ENCODE measurements at regions not wholly inside any gene's neighbourhood (a gene's known extent, or its start where the extent isn't known, plus 50 kb on each side); places are given as distances from the start of the nearest gene placed in this dataset.

DNA sequence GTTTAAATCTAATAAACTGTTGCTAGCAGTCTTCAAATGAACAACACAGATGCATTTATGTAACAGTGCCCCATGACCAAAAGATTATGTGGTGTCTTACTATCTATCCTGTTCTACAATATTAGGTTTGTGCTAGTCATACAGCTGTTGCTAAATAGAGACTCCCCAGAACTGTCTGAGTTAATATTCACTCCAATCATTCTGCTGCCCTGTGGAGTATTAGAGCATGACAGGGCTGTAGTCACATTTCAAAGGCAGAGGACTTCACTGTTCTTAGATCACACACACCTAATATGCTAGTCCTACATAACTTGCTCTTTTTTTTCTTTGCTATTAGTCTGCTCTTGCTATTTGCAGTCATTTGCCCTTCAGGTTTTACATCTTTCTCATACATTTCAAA lies 157.6 kb upstream of the MDGA2 start:
- H3K79me2 ChIP-seq (ENCODE audit: insufficient read depth, low read length): no peaks in the 10 kb centered on the region
- H3K4me3 ChIP-seq (ENCODE audit: low read depth, low read length, poor library complexity, severe bottlenecking): no peak overlapping the region
- no peak overlapping the region for H3K4me2 ChIP-seq (ENCODE audit: low read length)
- TF ChIP-seq, protein P1, sequence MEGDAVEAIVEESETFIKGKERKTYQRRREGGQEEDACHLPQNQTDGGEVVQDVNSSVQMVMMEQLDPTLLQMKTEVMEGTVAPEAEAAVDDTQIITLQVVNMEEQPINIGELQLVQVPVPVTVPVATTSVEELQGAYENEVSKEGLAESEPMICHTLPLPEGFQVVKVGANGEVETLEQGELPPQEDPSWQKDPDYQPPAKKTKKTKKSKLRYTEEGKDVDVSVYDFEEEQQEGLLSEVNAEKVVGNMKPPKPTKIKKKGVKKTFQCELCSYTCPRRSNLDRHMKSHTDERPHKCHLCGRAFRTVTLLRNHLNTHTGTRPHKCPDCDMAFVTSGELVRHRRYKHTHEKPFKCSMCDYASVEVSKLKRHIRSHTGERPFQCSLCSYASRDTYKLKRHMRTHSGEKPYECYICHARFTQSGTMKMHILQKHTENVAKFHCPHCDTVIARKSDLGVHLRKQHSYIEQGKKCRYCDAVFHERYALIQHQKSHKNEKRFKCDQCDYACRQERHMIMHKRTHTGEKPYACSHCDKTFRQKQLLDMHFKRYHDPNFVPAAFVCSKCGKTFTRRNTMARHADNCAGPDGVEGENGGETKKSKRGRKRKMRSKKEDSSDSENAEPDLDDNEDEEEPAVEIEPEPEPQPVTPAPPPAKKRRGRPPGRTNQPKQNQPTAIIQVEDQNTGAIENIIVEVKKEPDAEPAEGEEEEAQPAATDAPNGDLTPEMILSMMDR (IDR thresholded peaks at IDR 0.05; ENCODE audit: low read length): no peak
- no peak for TF ChIP-seq EZH2 (IDR thresholded peaks at IDR 0.05; ENCODE audit: borderline replicate concordance, low read length)
- no peaks in the 10 kb centered on the region for H3K9me3 ChIP-seq (ENCODE audit: low read length)
- no peaks in the 10 kb centered on the region for H3F3A ChIP-seq (ENCODE audit: insufficient read depth, low read length)
- no peak overlapping the region for H3K27ac ChIP-seq (ENCODE audit: low read depth, low read length, poor library complexity, severe bottlenecking)
- no peak overlapping the region for H3K9ac ChIP-seq (ENCODE audit: low read length)
- no peaks in the 10 kb centered on the region for H3K9me2 ChIP-seq (ENCODE audit: low read depth, low read length)
- no peaks in the 10 kb centered on the region for H3K4me1 ChIP-seq (ENCODE audit: insufficient read depth, low read length, severe bottlenecking)
- H3K36me3 ChIP-seq (ENCODE audit: insufficient read depth, low read length): no peaks in the 10 kb centered on the region
- H3K27me3 ChIP-seq (ENCODE audit: insufficient read depth, low read length): no peaks in the 10 kb centered on the region
- H4K20me1 ChIP-seq (ENCODE audit: insufficient read depth, low read length): no peaks in the 10 kb centered on the region
- H2AFZ ChIP-seq (ENCODE audit: low read length): no peak overlapping the region

GRCh38 chr14:47826809-47827208 lies 151.4 kb upstream of the MDGA2 start:
- Histone ChIP-seq H3K9me2 (ENCODE audit: low read depth, low read length) (no peaks in the 10 kb centered on the region), H3K9ac (ENCODE audit: low read length) (no peak overlapping the region), H3K4me2 (ENCODE audit: low read length) (no peak overlapping the region), H3K36me3 (ENCODE audit: insufficient read depth, low read length) (no peaks in the 10 kb centered on the region), H3K4me1 (ENCODE audit: insufficient read depth, low read length, severe bottlenecking) (no peaks in the 10 kb centered on the region), H3K4me3 (ENCODE audit: low read depth, low read length, poor library complexity, severe bottlenecking) (no peak overlapping the region), H3K79me2 (ENCODE audit: insufficient read depth, low read length) (no peaks in the 10 kb centered on the region), H2AFZ (ENCODE audit: low read length) (no peak overlapping the region), H3K9me3 (ENCODE audit: low read length) (no peaks in the 10 kb centered on the region), H3K27me3 (ENCODE audit: insufficient read depth, low read length) (no peaks in the 10 kb centered on the region), H4K20me1 (ENCODE audit: insufficient read depth, low read length) (no peaks in the 10 kb centered on the region), H3F3A (ENCODE audit: insufficient read depth, low read length) (no peaks in the 10 kb centered on the region), H3K27ac (ENCODE audit: low read depth, low read length, poor library complexity, severe bottlenecking) (no peak overlapping the region)
- no peak for TF ChIP-seq EZH2 (IDR thresholded peaks at IDR 0.05; ENCODE audit: borderline replicate concordance, low read length)
- TF ChIP-seq, protein P1 (IDR thresholded peaks at IDR 0.05; ENCODE audit: low read length): no peak

DNA sequence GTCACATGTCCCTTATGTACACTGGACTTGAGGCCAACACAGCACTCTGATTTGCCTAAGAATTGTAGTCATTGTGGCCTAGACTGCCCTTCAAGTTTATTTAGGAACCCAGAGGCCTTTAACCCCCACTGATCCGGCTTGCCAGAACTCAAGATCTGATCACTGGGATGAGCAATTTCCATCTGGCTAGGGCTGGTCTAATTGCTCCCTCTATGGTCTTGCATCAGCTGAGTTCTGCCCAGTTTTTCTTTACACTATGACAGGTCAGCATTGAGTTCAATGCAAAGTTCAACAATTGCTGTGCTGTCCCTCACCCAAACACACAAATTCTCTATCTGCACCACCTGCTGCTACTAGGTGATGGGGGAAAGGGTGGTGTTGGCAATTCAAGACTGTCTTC lies 146.9 kb upstream of the MDGA2 start:
- H3K9me2 ChIP-seq (ENCODE audit: low read depth, low read length): no peaks in the 10 kb centered on the region
- no peaks in the 10 kb centered on the region for H3K27me3 ChIP-seq (ENCODE audit: insufficient read depth, low read length)
- H3K4me2 ChIP-seq (ENCODE audit: low read length): no peak overlapping the region
- no peak overlapping the region for H2AFZ ChIP-seq (ENCODE audit: low read length)
- no peaks in the 10 kb centered on the region for H3F3A ChIP-seq (ENCODE audit: insufficient read depth, low read length)
- H3K4me1 ChIP-seq (ENCODE audit: insufficient read depth, low read length, severe bottlenecking): no peaks in the 10 kb centered on the region
- no peaks in the 10 kb centered on the region for H4K20me1 ChIP-seq (ENCODE audit: insufficient read depth, low read length)
- no peak overlapping the region for H3K4me3 ChIP-seq (ENCODE audit: low read depth, low read length, poor library complexity, severe bottlenecking)
- H3K79me2 ChIP-seq (ENCODE audit: insufficient read depth, low read length): no peaks in the 10 kb centered on the region
- TF ChIP-seq EZH2 (IDR thresholded peaks at IDR 0.05; ENCODE audit: borderline replicate concordance, low read length): no peak
- TF ChIP-seq, protein P1 (IDR thresholded peaks at IDR 0.05; ENCODE audit: low read length): no peak
- no peaks in the 10 kb centered on the region for H3K36me3 ChIP-seq (ENCODE audit: insufficient read depth, low read length)
- H3K27ac ChIP-seq (ENCODE audit: low read depth, low read length, poor library complexity, severe bottlenecking): no peak overlapping the region
- H3K9me3 ChIP-seq (ENCODE audit: low read length): no peaks in the 10 kb centered on the region
- H3K9ac ChIP-seq (ENCODE audit: low read length): no peak overlapping the region
